SK-N-SH (cell line): ENCODE measurements at regions not wholly inside any gene's neighbourhood (a gene's known extent, or its start where the extent isn't known, plus 50 kb on each side); places are given as distances from the start of the nearest gene placed in this dataset.

ENCODE experiments used
- CTCF ChIA-PET: fragments of 300-600, 350-600 bp; formaldehyde crosslinking; extraction: SDS; loops from one replicate; lab custom pipeline; 2021; lab: Yijun Ruan, JAX
- POLR2A ChIA-PET: fragments of 350-600 bp; sonication (Branson Sonifier 250); formaldehyde crosslinking; extraction: SDS; loops from one replicate; lab custom pipeline; 2020; ENCODE audit warnings: antibody characterized with exemption, inconsistent platforms; lab: Yijun Ruan, JAX
- DNase-seq: peaks from one replicate; pipeline ENCODE4 v3.0.0; 2012
- H2AFZ ChIP-seq: fragments of 200-600 bp; sonication (generic); 2 replicates; pipeline ENCODE4 v1.8.1; 2016; ENCODE audit warnings: antibody characterized with exemption, mild to moderate bottlenecking, low read depth
- H3F3A ChIP-seq: fragments of 200-600 bp; sonication (generic); replicated peaks from 2 replicates; pipeline ENCODE3; 2016; ENCODE audit warnings: antibody characterized with exemption, mild to moderate bottlenecking; ENCODE audit not compliant: insufficient read depth
- H3K27ac ChIP-seq, 2 experiments: fragments of 200-500 bp in 1 of 2; fragments of 200-600 bp in 1 of 2; sonication (Bioruptor generic) in 1 of 2; sonication (generic), shearing (Covaris generic) in 1 of 2; 2 replicates each; pipeline versions ENCODE4 v1.5.1 to v1.6.1; 2014 to 2016; ENCODE audit warnings: low read depth in 2 of 2, inconsistent platforms in 1 of 2, low read length in 1 of 2, mild to moderate bottlenecking in 1 of 2, mixed read lengths in 1 of 2
- H3K27me3 ChIP-seq: fragments of 200-600 bp; sonication (generic), shearing (Covaris generic); 2 replicates; pipeline ENCODE4 v1.6.1; 2016; ENCODE audit warnings: mixed run types; ENCODE audit not compliant: insufficient read depth
- H3K36me3 ChIP-seq, 2 experiments: fragments of 200-500 bp in 1 of 2; fragments of 200-600 bp in 1 of 2; sonication (Bioruptor generic) in 1 of 2; sonication (generic) in 1 of 2; replicated peaks in 1 of 2; 2 replicates each; pipeline versions ENCODE3 to v1.5.1; 2014 to 2016; ENCODE audit warnings: low read length in 1 of 2, mild to moderate bottlenecking in 1 of 2; ENCODE audit not compliant: insufficient read depth in 2 of 2, control insufficient read depth in 1 of 2
- H3K4me1 ChIP-seq, 2 experiments: fragments of 200-500 bp in 1 of 2; fragments of 200-600 bp in 1 of 2; sonication (Bioruptor generic) in 1 of 2; sonication (generic), shearing (Covaris generic) in 1 of 2; 2 replicates each; pipeline versions ENCODE4 v1.5.1 to v1.6.1; 2014 to 2016; ENCODE audit warnings: low read depth in 1 of 2, low read length in 1 of 2, mixed run types in 1 of 2; ENCODE audit not compliant: insufficient read depth in 2 of 2, control insufficient read depth in 1 of 2
- H3K4me2 ChIP-seq: fragments of 200-600 bp; sonication (generic), shearing (Covaris generic); 2 replicates; pipeline ENCODE4 v1.6.1; 2017; ENCODE audit warnings: mixed run types
- H3K4me3 ChIP-seq, 2 experiments: fragments of 200-500 bp in 1 of 2; fragments of 200-600 bp in 1 of 2; sonication (Bioruptor generic) in 1 of 2; sonication (generic), shearing (Covaris generic) in 1 of 2; 2 replicates each; pipeline versions ENCODE4 v1.5.1 to v1.8.1; 2014 to 2016; ENCODE audit warnings: low read depth in 2 of 2, inconsistent platforms in 1 of 2, low read length in 1 of 2, mild to moderate bottlenecking in 1 of 2, mixed read lengths in 1 of 2, moderate library complexity in 1 of 2
- H3K79me2 ChIP-seq: fragments of 200-600 bp; sonication (generic); 2 replicates; pipeline ENCODE4 v1.8.1; 2017; ENCODE audit warnings: mild to moderate bottlenecking; ENCODE audit not compliant: insufficient read depth
- H3K9ac ChIP-seq: fragments of 200-600 bp; sonication (generic); 2 replicates; pipeline ENCODE4 v1.6.1; 2017; ENCODE audit warnings: mixed run types
- H3K9me2 ChIP-seq: fragments of 200-600 bp; sonication (generic); 2 replicates; pipeline ENCODE4 v1.6.1; 2017; ENCODE audit warnings: mixed run types
- H3K9me3 ChIP-seq: fragments of 200-600 bp; sonication (generic); 2 replicates; pipeline ENCODE4 v1.6.1; 2017; ENCODE audit warnings: mixed run types, mild to moderate bottlenecking, moderate library complexity
- H4K20me1 ChIP-seq: fragments of 200-600 bp; sonication (generic); 2 replicates; pipeline ENCODE4 v1.6.1; 2017; ENCODE audit warnings: mild to moderate bottlenecking, mixed run types; ENCODE audit not compliant: insufficient read depth
- CHD2 ChIP-seq: fragments of 150-350 bp; IDR thresholded peaks from 2 replicates; pipeline ENCODE4 v1.6.1; 2018; ENCODE audit warnings: low read length; ENCODE audit not compliant: partially characterized antibody
- CTCF ChIP-seq: fragments of 200-600 bp; sonication (generic); IDR thresholded peaks from 2 replicates; pipeline ENCODE4 v1.6.1; 2017; ENCODE audit warnings: antibody characterized with exemption, mild to moderate bottlenecking, moderate library complexity
- EP300 ChIP-seq, 2 experiments: IDR thresholded peaks; 2 replicates each; pipeline versions ENCODE4 v1.4.0 to v1.6.1; 2012; ENCODE audit warnings: borderline replicate concordance in 1 of 2, low read depth in 1 of 2, low read length in 1 of 2
- FOXM1 ChIP-seq: IDR thresholded peaks from 2 replicates; pipeline ENCODE4 v1.4.0; 2012; ENCODE audit warnings: low read depth, mild to moderate bottlenecking
- GATA2 ChIP-seq: sonication (generic); formaldehyde crosslinking; IDR thresholded peaks from 2 replicates; pipeline ENCODE4 v1.5.0; 2020; ENCODE audit warnings: mild to moderate bottlenecking, missing genetic modification reagents
- JUND ChIP-seq: IDR thresholded peaks from 2 replicates; pipeline ENCODE4 v1.4.0; 2012
- MEF2A ChIP-seq: IDR thresholded peaks from 2 replicates; pipeline ENCODE4 v1.4.0; 2012; ENCODE audit warnings: low read depth, borderline replicate concordance
- PBX3 ChIP-seq: IDR thresholded peaks from 2 replicates; pipeline ENCODE4; 2012
- RAD21 ChIP-seq: IDR thresholded peaks from 2 replicates; pipeline ENCODE4 v1.6.1; 2012; ENCODE audit warnings: mild to moderate bottlenecking, low read length
- RCOR1 ChIP-seq: fragments of 150-350 bp; IDR thresholded peaks from 2 replicates; pipeline ENCODE4 v1.6.1; 2017; ENCODE audit warnings: antibody characterized with exemption, low read length
- REST ChIP-seq: IDR thresholded peaks from 2 replicates; pipeline ENCODE4 v1.6.1; 2012; ENCODE audit warnings: mild to moderate bottlenecking, low read depth, low read length, moderate library complexity
- SMC3 ChIP-seq: IDR thresholded peaks from 2 replicates; pipeline ENCODE4 v1.6.1; 2012; ENCODE audit warnings: low read depth, low read length, improper control_type of control experiment
- TAF1 ChIP-seq: IDR thresholded peaks from 2 replicates; pipeline ENCODE4 v1.6.1; 2012; ENCODE audit warnings: low read depth, mild to moderate bottlenecking, low read length, moderate library complexity, borderline replicate concordance
- ZBTB33 ChIP-seq: IDR thresholded peaks from 2 replicates; pipeline ENCODE4 v1.4.0; 2012; ENCODE audit warnings: low read depth, borderline replicate concordance
- WGBS: methylation state at CpG from one replicate; pipeline ENCODE4 v1.1.6; 2017; ENCODE audit warnings: low lambda C conversion rate; 5-methylcytosine and 5-hydroxymethylcytosine counted together

GRCh38 chr6:67391955-67392354 lies 1243.1 kb upstream of the ADGRB3 start:
- ChIA-PET POLR2A (no interaction called here), CTCF (no interaction called here)
- no peak for DNase-seq
- no peaks in the 10 kb centered on the region for H3K27me3 ChIP-seq
- H2AFZ ChIP-seq: no peak overlapping the region
- H3K4me1 ChIP-seq: no peaks in the 10 kb centered on the region
- no peak overlapping the region for H3K4me3 ChIP-seq
- H3F3A ChIP-seq: no peaks in the 10 kb centered on the region
- H3K27ac ChIP-seq: no peak overlapping the region
- no peaks in the 10 kb centered on the region for H3K9me2 ChIP-seq
- H3K4me2 ChIP-seq: no peak overlapping the region
- no peaks in the 10 kb centered on the region for H3K79me2 ChIP-seq
- H3K9me3 ChIP-seq: no peaks in the 10 kb centered on the region
- H3K36me3 ChIP-seq: no peaks in the 10 kb centered on the region
- no peak overlapping the region for H3K9ac ChIP-seq
- WGBS: 11% methylated on average over 2 of the region's 2 CpGs
- TF ChIP-seq GATA2 (CRISPR knock-in tag): no peak
- no peak for TF ChIP-seq RAD21
- no peak for TF ChIP-seq SMC3
- no peak for TF ChIP-seq PBX3
- TF ChIP-seq TAF1: no peak
- no peak for TF ChIP-seq CHD2
- TF ChIP-seq MEF2A: no peak
- no peak for TF ChIP-seq EP300 (IDR thresholded peaks at IDR 0.05; ENCODE audit: borderline replicate concordance in 1 of 2, low read depth in 1 of 2, low read length in 1 of 2)
- no peak for TF ChIP-seq CTCF
- TF ChIP-seq FOXM1: no peak
- TF ChIP-seq JUND: no peak
- TF ChIP-seq REST: no peak
- no peak for TF ChIP-seq RCOR1
- TF ChIP-seq ZBTB33: no peak
- TF ChIP-seq, all 33 proteins: peak for 0
- H4K20me1 ChIP-seq: no peaks in the 10 kb centered on the region
